ENCODE measurements at regions not wholly inside any gene's neighbourhood (a gene's known extent, or its start where the extent isn't known, plus 50 kb on each side); places are given as distances from the start of the nearest gene placed in this dataset.

- DNase-seq (ENCODE audit: low spot score) = no peak
- TF ChIP-seq, protein P1, sequence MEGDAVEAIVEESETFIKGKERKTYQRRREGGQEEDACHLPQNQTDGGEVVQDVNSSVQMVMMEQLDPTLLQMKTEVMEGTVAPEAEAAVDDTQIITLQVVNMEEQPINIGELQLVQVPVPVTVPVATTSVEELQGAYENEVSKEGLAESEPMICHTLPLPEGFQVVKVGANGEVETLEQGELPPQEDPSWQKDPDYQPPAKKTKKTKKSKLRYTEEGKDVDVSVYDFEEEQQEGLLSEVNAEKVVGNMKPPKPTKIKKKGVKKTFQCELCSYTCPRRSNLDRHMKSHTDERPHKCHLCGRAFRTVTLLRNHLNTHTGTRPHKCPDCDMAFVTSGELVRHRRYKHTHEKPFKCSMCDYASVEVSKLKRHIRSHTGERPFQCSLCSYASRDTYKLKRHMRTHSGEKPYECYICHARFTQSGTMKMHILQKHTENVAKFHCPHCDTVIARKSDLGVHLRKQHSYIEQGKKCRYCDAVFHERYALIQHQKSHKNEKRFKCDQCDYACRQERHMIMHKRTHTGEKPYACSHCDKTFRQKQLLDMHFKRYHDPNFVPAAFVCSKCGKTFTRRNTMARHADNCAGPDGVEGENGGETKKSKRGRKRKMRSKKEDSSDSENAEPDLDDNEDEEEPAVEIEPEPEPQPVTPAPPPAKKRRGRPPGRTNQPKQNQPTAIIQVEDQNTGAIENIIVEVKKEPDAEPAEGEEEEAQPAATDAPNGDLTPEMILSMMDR (IDR thresholded peaks at IDR 0.05; ENCODE audit: extremely low read depth, missing control alignments) = no peak
Observed at GRCh38 chr11:92888696-92889095, 80.8 kb upstream of the MTNR1B start.

DNA sequence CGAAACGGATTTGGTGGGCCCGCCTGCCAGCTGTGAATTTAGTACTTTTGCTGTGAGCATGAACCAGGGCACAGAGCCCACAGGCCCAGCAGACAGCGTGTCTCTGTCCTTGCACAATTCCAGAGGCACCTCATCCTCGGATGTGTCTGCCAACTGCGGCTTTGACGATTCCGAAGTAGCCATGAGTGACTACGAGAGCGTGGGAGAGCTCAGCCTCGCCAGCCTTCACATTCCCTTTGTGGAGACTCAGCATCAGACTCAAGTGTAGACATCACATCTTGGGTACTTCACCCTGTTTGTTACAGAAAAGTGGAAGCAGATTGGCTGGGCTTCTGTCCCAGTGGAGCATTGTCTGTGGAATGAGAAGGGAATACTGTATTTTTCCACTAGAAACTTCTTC, 78.6 kb upstream of the MTNR1B start:
- TF ChIP-seq, protein P1 (IDR thresholded peaks at IDR 0.05; ENCODE audit: extremely low read depth, missing control alignments) = no peak
- no peak for DNase-seq (ENCODE audit: low spot score)

GRCh38 chr11:92892802-92893684, 76.4 kb upstream of the MTNR1B start:
- no peak for DNase-seq (ENCODE audit: low spot score)
- TF ChIP-seq, protein P1 (IDR thresholded peaks at IDR 0.05; ENCODE audit: extremely low read depth, missing control alignments) = no peak

DNA sequence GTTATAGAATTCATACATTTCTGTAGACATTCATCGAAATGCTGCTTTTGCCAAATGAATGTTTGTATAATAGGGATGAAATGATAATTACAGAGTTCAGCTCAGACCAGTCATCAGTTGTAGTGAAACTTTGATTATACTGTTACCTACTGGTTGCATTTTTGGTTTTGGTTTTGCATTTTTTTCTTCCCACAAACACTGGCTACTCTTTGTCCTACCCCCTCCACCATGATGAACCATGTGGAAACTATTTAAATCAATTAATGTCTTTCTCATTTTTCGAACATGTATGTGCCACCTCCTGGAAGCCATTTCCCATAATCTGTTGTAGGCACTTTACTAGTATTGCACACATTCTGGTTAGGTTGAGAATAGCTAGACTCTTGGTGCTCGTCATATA, 75.3 kb upstream of the MTNR1B start:
- TF ChIP-seq, protein P1 (IDR thresholded peaks at IDR 0.05; ENCODE audit: extremely low read depth, missing control alignments) = no peak
- no peak for DNase-seq (ENCODE audit: low spot score)

DNA sequence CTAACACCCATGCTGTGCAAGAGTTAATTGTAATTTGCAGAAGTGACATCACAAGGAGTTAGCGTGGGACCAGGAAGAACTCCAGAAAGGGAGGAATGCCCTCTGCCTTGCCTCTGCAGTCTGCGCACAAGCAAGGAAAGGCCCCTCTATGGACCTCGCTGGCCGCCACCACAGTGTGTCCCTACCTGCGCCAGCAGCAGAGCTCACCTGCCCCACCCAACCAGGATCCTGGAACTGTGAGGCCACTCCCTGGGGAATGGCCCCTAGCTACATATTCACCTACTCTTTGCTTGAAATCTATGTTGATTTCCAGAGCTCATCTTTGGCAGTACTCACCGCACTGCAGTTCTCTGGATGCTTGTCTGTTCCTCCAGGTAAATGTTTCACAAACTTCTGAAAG, 72.0 kb upstream of the MTNR1B start:
- TF ChIP-seq, protein P1 (IDR thresholded peaks at IDR 0.05; ENCODE audit: extremely low read depth, missing control alignments) = no peak
- DNase-seq (ENCODE audit: low spot score) = no peak

DNA sequence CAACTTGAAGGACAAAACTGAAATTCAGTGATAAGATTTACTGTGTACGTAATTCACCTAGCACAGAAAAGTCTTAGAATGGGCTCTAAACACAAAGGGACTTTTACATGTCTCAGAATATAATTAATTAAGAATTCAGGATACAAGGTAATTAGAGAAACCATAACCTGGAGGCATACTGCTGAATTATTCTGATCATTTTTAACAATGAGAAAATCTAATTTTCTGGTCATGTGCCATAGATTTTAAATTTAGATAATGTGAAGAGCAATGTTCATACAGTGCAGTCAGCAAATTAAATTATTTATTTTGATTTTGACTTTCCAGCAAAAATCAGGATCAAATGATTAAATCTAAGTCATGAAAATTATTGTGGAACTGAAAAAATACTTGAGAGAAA, 67.0 kb upstream of the MTNR1B start:
- DNase-seq (ENCODE audit: low spot score) = no peak
- TF ChIP-seq, protein P1 (IDR thresholded peaks at IDR 0.05; ENCODE audit: extremely low read depth, missing control alignments) = no peak

GRCh38 chr11:92907671-92908070, 61.8 kb upstream of the MTNR1B start:
- TF ChIP-seq, protein P1 (IDR thresholded peaks at IDR 0.05; ENCODE audit: extremely low read depth, missing control alignments) = no peak

More at GRCh38 chr11:92907671-92908070, 61.8 kb upstream of the MTNR1B start:
- DNase-seq (ENCODE audit: low spot score) = no peak
